NCI-H2227 treated with DMSO at 0.1 percent for 48 hours (cell line): ENCODE measurements at regions not wholly inside any gene's neighbourhood (a gene's known extent, or its start where the extent isn't known, plus 50 kb on each side); places are given as distances from the start of the nearest gene placed in this dataset.
"Not testable (repeated sequence)": the region's sequence is repeated elsewhere in the genome, so short reads cannot be mapped to it uniquely, and the experiment has no call there.

Experiments used
- DNase-seq: peaks from one replicate; lab custom pipeline; 2025; lab: John Stamatoyannopoulos, UW

DNA sequence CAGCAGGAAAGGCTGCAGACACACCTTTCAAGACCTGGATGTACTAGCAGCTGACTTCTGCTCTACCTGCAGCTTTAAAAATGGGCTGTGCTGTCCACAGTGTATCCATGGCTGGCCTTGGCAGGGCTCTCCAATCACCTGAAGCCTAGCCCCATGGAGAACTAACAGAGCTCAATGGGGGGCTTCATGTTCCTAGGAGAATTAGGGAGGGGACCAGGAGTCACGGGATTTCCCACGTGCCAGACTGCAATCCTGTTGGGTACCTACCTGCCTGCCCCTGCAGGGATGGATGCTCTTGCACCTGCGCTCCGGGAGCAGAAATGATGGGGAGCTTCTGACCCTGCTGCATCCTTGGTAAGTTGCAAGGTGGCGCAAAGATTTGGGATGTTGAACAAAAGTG lies 462.1 kb downstream of the ICE1 start:
- DNase-seq = no peak

DNA sequence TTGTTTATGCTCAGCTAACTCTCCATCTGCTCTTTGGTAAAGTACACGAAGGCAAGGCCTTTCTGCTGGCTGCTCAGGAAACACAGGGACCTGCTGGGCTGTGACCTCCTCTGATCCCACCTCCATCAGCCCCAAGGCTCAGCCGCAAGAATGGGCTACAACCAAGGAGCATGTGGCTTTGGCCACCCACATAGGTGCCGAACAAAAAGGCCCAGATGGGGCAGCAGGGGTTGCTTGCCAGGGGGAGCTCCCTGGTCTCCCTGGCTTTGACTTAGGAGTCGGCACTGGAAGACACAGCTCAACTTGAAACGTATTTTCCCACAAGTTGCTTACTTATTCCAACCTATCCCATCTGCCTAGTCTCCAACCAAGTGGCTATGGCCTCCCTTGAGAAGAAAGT lies 461.1 kb downstream of the ICE1 start:
- DNase-seq = no peak

DNA sequence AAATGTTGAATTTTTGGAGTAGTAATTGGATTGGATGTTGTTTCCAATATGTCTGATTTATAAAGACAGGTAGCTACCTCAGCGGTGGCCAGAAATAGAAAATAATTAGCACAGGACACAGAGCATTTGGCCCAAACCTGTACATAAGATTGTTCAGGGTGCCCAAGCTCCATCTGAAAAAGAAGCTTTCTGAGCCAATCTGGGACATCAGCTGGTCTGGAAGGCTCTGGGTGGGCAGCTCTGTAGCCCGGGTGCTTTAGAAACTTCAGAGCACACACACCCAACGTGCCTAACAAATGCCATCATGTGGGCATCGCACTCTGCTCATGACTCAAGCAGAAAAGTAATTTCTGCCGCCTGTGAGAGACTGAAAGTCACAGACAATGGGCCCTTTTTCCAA lies 460.7 kb downstream of the ICE1 start:
- no peak for DNase-seq

DNA sequence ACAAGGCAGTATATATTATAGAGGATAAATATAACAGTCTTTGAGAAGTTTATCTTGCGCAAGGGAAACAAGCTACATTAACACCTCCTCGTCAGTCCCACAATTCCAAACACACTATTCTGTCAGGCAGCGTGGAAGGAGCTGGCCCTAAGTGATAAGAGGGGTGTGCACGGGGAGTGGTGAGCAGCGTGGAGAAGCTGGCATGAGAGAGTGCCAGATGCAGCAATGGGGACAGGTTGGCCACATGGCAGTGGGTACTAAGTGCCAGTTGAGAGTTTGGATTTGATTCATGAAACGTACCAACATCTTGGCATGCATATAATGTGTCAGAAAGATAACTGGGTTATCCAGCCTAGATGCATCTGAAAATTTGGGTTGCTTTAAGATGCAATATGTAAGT lies 460.2 kb downstream of the ICE1 start:
- no peak for DNase-seq

DNA sequence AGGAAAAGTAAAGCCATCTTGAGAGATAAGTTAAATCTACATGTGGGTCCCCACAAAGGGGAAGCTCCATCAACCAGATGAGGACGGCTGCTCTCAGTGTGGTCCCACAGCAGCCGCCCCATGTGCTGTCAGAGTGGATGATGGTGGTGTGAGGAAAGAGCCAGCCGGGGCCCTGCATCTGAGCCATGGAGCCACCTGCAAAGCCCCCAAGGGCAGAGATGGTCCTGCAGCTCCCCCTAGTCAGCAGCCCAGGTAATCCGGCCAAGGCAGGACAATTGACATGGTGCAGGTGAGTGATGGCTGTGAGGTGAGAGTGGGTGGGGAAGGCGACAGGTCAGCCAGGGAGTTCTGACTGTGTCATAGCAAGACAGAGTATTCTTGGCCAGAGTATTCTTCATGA lies 458.8 kb downstream of the ICE1 start:
- DNase-seq = no peak

DNA sequence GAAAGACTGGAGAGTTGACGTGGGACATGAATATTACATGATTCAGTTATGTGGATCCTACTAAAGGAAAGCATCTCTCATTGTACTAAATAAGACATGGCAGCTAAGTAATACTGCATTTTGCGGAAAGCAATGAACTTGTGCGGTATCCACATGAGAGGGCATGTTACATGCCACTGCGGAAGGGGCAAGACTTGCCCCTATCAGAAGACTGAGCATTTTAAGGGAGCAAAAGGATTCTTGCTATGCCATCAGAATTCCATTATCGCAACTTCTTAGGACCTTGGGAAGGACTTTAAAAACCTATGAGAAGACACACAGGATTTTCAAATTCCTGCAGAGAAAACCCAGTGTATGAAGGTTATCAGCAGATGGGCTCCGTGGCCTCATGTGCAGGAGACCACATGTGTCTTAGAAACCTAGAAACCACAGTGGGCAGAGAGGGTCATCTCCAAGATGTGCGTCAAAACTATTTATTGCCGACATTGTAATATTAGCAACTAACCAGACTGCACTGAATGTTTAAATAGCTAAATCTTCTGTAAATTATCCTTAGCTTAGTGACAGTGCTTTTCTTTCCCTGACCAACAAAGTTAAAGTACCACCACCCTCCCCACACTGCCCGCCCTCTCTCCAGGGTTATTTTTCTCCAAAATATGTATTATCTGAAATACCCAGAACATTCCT lies 457.7 kb downstream of the ICE1 start:
- DNase-seq = no peak

DNA sequence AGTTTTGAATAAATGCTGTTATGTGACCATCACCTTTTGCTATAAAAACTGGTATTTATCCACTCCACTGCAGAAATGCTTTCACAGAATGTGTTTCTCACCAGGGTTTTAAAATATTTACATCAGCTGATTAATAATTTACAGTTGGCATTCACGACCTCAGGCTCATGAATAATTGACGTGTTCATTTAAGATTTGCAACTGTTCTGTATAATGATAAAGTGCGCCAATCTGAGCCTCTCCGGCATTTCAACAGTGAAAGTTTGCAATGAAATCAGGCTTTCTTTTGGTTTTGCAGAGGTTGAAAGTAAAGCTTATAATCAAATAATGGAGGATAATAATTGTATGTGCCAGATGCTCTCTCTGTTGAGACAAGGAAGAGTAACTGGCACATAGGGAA lies 434.9 kb downstream of the ICE1 start:
- DNase-seq = no peak

DNA sequence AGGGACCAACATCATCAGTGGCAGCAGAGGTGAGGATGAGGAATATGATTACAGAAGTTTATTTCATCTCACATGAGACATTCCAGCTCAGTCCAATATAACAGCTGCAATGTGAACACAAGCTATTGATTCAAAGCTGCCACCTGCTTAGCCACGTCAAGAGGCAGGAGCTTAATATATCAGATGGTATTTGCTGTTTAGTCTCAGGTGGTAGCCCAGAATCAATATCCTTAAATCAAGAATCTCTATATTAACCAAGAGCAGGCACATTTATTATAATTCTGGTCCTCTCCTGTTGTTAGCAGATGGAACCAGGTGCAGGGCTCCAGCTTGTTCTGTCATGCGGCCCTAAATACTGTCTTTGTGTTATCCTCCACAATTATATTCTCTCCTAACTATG lies 431.6 kb downstream of the ICE1 start:
- DNase-seq = no peak

DNA sequence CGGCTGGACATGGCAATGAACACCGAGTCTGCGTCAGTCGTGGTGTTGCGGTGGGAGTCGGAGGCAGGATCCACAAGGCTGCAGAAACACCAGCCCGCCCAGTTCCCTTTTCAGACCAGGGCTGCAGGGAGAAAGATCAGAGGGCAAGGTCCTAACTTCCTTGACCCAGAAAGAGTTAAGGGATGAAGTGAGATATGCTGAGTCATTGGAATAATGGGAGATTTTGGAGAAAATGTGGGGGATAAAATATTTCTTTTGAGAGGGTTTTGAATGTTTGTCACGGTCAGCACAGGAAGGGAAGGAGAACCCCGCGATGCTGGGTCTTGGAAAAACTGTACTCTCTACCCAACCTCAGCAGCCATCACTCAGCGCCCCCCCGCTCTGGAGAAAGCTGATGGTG lies 416.0 kb downstream of the ICE1 start:
- no peak for DNase-seq

DNA sequence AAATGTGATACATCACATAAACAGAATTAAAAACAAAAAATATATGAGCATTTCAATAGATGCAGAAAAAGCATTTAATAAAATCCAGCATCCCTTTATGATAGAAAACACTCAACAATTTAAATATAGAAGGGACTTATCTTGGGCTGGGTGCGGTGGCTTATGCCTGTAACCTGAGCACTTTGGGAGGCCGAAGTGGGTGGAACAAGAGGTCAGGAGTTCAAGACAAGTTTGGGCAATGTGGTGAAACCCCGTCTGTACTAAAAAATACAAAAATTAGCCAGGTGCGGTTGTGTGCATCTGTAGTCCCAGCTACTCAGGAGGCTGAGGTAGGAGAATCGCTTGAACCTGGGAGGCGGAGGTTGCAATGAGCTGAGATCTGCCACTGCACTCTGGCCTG lies 409.1 kb downstream of the ICE1 start:
- DNase-seq = not testable (repeated sequence)

DNA sequence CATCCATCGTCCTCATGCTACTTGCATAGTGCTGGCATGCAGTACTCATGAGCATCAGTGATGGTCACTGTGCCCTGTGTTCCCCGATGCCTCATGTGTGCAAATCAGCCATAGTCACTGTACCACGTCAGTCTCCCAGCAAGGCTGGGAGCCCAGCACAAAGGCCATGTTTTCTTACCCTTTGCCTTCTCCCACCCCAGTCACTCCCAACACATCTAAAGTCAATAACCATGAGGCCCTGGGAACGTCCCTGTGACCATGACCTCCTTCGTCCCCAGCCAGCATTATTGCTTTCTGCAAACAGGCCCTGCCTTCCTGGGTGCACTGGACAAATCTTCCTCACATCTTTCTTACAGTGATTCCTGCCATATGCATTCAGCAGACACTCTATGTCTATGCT lies 406.1 kb downstream of the ICE1 start:
- DNase-seq = no peak

DNA sequence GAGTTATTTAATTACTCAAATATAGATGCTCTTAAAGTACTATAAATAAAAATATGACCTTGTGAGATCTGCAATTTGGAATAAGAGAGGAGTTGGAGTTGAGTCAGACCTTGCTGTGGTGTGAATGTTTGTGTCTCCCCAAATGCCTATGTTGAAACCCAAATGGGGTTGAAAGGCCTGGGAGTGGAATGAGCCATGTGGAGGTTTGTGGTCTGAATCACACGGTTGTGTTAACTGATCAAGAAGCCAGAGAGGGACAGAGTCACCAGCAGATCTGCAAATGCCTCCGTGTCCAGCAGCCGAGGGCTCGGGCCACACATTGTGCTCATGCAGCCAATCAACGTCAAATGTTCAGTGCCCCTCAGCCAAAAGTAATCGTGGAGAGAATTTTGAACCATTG lies 404.4 kb downstream of the ICE1 start:
- no peak for DNase-seq

DNA sequence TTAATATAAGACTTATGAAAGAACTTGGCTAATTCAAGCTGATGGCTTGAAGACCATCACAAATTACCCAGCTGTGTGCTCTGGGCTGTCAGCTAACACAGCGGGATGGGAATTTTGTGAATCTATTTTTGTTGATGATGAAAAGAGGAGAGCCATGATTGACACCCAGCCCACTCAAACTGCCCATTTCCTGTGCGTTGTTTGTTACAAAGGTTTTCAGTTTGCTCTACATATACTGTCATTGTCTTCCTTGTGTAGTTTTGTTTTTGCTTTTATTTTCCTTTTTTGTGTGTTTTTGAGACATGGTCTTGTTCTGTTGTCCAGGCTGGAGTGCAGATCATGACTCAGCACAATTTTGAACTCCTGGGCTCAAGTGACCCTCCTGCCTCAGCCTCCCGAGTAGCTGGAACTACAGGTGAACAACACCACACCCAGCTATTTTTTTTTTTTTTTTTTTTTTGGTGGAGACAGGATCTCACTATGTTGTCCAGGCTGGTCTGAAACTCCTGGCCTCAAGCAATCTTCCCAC lies 400.3 kb downstream of the ICE1 start:
- DNase-seq = no peak

DNA sequence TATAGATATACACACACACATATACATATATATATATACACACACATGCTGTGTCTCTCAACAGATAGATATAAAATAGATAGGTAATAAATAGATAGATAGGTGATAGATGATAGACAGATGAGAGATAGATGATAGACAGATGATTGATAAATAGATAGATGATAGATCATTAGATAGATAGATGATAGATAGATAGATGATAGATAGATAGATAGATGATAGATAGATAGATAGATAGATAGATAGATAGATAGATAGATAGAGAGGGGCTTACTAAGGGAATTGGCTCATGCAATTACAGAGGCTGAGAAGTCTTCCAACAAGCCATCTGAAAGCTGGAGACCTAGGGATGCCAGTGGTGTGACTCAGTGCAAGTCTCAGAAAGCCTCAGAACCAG lies 394.5 kb downstream of the ICE1 start:
- no peak for DNase-seq

DNA sequence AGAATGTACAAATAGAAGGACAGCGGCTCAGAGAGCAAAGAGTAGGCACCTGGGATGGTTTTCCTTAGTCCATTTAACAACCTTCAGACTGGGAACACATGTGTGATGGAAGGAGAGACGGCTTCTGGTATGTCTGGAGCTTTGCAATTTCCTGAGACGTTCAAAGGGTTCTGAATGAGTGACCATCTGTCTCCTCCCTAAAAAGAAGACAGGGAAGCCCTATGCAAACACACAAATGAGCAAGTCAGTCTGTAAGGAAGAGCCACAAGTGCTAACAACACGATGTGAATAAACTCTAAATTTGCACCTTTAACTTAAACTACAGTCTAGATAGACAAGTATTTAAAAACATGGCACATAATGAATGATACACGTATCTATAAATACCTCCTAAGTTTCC lies 391.0 kb downstream of the ICE1 start:
- no peak for DNase-seq

DNA sequence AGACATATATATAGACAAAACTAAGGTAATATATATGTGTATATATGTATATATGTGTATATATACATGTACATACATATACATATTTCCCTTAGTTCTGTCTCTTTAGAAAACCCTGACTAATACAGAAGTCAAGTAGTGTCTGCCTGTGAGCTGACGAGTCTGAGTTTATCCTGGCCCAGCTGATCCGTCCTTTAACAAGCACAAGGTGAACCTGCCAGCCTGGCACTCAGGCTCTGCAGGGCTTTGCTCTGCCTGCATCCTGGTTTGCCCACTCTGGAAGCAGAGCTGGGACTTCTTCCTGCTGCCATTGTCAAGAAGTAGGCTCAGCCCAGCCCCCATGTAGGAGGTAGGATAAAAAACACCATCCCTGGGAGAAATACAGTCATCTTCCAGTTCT lies 388.0 kb downstream of the ICE1 start:
- no peak for DNase-seq

DNA sequence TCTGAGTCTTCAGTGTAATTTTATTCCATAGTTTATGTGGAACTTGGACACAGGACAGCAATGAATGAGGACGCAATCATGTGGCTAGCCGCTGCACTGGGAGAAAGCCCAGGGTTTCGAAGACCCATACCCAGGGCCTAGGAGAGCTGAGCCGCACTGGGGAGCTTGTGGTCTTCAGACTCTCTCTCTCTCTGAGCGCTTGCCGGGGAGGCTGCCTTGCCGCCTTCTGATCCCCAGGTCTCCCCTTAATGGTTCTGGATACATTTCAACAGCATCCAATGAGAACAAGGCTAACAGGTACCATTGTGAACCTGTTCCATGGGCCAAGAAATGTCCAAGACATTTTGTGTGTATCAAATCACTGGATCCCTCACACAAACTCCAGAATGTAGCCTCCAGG lies 383.4 kb downstream of the ICE1 start:
- no peak for DNase-seq

DNA sequence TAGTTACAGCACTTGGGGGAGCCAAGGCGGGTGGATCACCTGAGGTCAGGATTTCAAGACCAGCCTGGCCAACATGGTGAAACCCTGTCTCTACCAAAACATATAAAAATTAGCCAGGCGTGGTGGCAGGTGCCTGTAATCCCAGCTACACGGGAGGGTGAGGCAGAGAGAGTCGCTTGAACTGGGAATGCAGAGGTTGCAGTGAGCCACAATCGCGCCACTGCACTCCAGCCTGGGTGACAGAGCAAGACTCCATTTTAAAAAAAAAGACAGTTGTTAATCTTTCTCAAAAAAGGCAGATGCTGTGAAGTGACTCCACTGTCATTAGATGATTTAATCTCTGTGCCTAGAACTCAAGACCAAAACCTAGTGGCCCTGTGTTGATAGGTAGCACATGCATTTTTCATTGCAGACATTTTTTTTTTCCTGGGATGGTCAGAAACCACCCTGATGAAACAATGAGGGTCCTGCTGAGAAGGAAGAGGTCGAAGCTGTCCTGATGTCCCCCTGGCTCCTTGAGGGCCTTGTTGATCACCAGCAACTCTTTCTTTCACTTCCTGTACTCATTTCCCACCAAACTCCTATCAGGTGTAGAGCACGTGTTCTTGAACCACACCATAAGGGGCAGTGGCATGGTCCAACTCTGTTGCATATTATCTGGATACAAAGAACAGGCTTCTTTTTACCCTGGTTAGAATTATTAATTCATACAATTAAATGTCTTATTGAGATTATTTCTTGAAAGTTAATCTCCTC lies 382.2 kb downstream of the ICE1 start:
- no peak for DNase-seq

DNA sequence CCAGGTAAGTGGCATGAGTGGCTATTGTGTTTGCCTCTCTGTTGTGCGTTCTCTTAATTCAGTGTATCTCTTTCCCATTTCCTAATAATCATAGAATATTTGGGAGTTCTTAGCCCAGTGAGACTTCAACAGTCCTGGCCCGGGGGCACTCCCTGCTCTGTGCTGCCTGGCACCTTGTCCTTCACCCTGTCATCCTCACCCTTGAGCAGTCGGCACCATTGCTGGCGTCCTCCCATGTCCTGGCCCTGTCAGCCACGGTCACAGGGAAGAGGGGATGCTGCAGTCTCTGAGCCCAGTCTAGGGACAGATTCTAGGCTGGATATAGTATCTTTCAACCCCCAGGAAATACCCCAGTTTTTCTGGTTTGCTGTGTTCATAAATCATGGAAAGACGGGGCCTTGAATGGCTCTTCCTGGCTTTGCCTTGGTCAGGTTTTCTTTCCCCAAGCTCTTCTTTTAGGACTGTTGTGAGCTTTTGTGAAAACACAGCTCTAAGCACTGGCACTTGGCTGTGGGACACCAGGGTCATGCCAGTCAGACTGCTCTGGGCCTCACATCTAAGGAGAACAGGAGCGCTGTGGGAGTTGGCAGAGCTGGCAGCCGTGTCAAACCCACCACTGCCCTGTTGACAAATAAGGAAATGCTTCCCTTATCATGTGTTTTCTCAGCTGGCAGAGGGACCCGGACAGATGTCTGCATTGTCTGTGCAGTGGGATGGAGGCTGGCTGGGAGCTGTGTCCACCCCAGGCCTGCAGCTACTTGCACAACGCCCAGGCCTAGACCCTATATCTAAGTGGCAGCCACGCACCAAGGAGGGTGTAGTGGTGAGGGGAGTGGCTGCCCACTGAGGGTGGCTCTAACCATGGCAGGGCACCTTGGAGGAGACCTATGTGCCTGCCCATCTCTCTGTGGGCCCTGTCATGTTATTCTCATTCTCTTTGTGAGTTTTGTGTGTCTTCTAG lies 378.6 kb downstream of the ICE1 start:
- DNase-seq = no peak

DNA sequence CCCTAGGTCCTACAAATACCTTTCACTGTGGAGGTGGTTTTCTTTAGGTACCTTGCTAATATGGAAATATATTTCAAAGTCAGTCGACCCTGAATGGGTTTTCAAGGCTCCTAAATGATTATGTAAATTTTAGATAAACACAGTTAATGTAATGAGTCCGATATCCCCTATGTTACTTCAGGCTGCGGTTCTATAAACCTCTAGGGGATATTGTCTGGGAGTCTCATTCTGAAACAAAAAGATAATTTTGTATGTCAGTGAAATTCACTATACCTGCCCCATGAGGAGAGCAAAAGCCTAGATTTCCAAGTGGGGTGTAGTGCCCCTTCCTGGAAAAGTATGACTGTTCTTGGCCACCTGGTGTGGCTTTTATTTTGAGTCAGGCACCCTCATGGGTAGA lies 377.3 kb downstream of the ICE1 start:
- no peak for DNase-seq

DNA sequence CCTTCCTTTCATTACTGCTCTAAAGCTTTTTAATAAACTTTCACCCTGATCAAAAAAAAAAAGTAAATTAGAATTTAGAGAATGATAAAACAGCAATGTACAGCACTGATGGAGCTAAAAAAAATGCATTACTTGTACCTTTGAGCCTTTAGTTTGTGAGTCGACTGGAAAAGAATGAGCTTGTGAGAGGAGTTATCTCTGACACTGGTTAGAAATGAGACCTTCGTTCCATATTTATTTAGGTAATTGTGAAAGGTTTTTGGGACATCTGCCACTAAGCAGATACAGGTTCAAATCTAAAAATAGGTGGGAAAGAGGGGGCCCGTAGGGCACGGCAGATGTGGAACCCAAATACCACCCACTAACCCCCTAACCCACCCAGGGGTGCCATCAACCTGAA lies 376.8 kb downstream of the ICE1 start:
- DNase-seq = no peak

DNA sequence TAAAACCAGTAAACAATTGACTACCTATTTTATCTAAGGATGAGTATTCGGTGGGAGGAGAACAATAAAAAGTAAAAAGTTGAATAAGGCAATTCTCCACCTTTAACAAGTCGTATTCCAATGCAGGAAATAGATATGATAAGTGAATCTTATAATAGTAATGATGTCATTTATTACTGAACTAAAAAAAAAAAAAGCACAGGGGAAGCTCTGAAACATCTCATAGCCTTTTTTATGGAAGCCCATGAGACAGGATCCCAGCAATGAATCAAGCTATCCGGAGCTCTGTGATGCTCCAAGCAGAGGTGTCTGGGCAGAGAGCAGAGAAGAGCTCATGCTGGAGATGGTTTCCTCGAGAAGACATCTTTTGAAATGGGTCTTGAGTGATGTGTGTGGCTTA lies 376.0 kb downstream of the ICE1 start:
- DNase-seq = no peak

DNA sequence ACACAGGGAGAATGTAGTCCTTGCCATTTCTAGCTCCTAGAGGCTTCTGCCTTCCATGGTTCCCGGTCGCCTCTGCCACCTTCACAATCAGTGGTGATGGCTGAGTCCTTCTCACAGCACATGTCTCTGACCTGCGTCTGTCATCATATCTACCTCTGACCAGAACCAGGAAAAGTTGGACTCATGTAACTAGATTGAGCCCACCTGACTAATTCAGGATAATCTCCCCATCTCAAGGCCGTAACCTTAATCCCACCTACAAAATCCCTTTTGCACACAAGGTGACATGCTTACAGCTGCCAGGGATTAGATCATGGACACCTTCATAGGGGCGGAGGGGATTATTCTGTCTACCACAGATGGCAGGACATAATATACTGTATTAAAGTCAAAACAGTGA lies 375.6 kb downstream of the ICE1 start:
- DNase-seq = no peak
